HepG2 (cell line): ENCODE measurements at regions not wholly inside any gene's neighbourhood (a gene's known extent, or its start where the extent isn't known, plus 50 kb on each side); places are given as distances from the start of the nearest gene placed in this dataset.

Experiments
- ATAC-seq: fragments of 200-7000 bp; cut with Tn5 transposase; 3 replicates; pipeline ENCODE4 v1.9.1; 2020; ENCODE audit warnings: mild to moderate bottlenecking, moderate library complexity
- BruUV-seq: library from RNA; stranded (reverse); fragments of 400-500 nt; replicated peaks from 2 replicates; lab custom pipeline; 2021; lab: Mats Ljungman, UMichigan
- CTCF ChIA-PET: fragments of 300-600 bp; formaldehyde crosslinking; extraction: SDS; loops from one replicate; lab custom pipeline; 2021; ENCODE audit warnings: low total read pairs, inconsistent platforms, low intra/inter-chr PET ratio; lab: Yijun Ruan, JAX
- POLR2A ChIA-PET: fragments of 350-600 bp; sonication (Branson Sonifier 250); formaldehyde crosslinking; loops from one replicate; lab custom pipeline; 2020; ENCODE audit warnings: antibody characterized with exemption, inconsistent platforms; lab: Yijun Ruan, JAX
- DNase-seq: peaks from one replicate; pipeline ENCODE4 v3.0.0-alpha.2; 2015; ENCODE audit warnings: low spot score
- FAIRE-seq: peaks from 3 replicates; lab custom pipeline; 2011; peaks lifted over from hg19 to GRCh38; lab: Jason Lieb, UNC
- H2AFZ ChIP-seq: one replicate; pipeline ENCODE4 v1.6.1; 2011; ENCODE audit warnings: low read length, inconsistent platforms
- H3K27ac ChIP-seq: fragments of 300-600 bp; 3 replicates; pipeline ENCODE4 v1.8.0; 2011; ENCODE audit warnings: mixed run types, mild to moderate bottlenecking, mixed read lengths, low read length, inconsistent platforms; ENCODE audit not compliant: insufficient read depth; ENCODE audit errors: extremely low read length
- H3K27me3 ChIP-seq, 2 experiments: fragments of 200-600 bp in 1 of 2; 2 replicates in 1 of 2; 3 replicates in 1 of 2; pipeline versions ENCODE4 v1.6.0 to v1.8.0; 2011; ENCODE audit warnings: low read length in 2 of 2, mild to moderate bottlenecking in 2 of 2, moderate library complexity in 2 of 2, inconsistent platforms in 1 of 2; ENCODE audit not compliant: insufficient read depth in 2 of 2, control insufficient read depth in 1 of 2
- H3K36me3 ChIP-seq, 2 experiments: fragments of 200-600 bp in 1 of 2; replicated peaks in 1 of 2; 2 replicates in 1 of 2; 3 replicates in 1 of 2; pipeline versions ENCODE4 v1.5.1 to v1.8.0; 2011; ENCODE audit warnings: low read length in 2 of 2, inconsistent platforms in 1 of 2; ENCODE audit not compliant: insufficient read depth in 2 of 2, control insufficient read depth in 1 of 2
- H3K4me1 ChIP-seq: 2 replicates; pipeline ENCODE4 v1.5.1; 2012; ENCODE audit warnings: low read length, inconsistent platforms; ENCODE audit not compliant: insufficient read depth
- H3K4me2 ChIP-seq: 2 replicates; pipeline ENCODE4 v1.6.0; 2011; ENCODE audit warnings: low read depth, low read length, inconsistent platforms
- H3K4me3 ChIP-seq, 3 experiments: fragments of 200-600 bp in 1 of 3; sonication (generic), shearing (Covaris generic) in 1 of 3; replicated peaks in 1 of 3; 2 replicates each; pipeline ENCODE4 v1.5.1; 2011 to 2016; ENCODE audit warnings: low read length in 3 of 3, inconsistent platforms in 2 of 3, low read depth in 2 of 3, mild to moderate bottlenecking in 2 of 3, control low read depth in 1 of 3, mixed read lengths in 1 of 3; ENCODE audit not compliant: insufficient read depth in 1 of 3
- H3K79me2 ChIP-seq: one replicate; pipeline ENCODE4 v1.6.1; 2011; ENCODE audit warnings: low read length, inconsistent platforms; ENCODE audit not compliant: insufficient read depth
- H3K9ac ChIP-seq: 2 replicates; pipeline ENCODE4 v1.6.0; 2011; ENCODE audit warnings: mild to moderate bottlenecking, low read depth, low read length, inconsistent platforms; ENCODE audit not compliant: insufficient read depth
- H3K9me3 ChIP-seq: 2 replicates; pipeline ENCODE4 v1.5.1; 2012; ENCODE audit warnings: mild to moderate bottlenecking, low read length
- H4K20me1 ChIP-seq: 2 replicates; pipeline ENCODE4 v1.6.0; 2011; ENCODE audit warnings: inconsistent platforms, mild to moderate bottlenecking, low read length, moderate library complexity; ENCODE audit not compliant: insufficient read depth
- ASH2L ChIP-seq: fragments of 300-600, 200-600 bp; sonication (generic); IDR thresholded peaks from 2 replicates; pipeline ENCODE4 v1.7.0; 2017; ENCODE audit warnings: low read depth, mild to moderate bottlenecking, moderate library complexity, mixed read lengths, low read length; ENCODE audit not compliant: insufficient read length
- DBP ChIP-seq: sonication (generic); formaldehyde crosslinking; IDR thresholded peaks from 2 replicates; pipeline ENCODE4 v1.4.0; 2020; ENCODE audit warnings: missing genetic modification reagents; ENCODE audit errors: not compliant biosample characterization
- GATA4 ChIP-seq: sonication (generic); IDR thresholded peaks from 2 replicates; pipeline ENCODE4 v1.6.1; 2016; ENCODE audit warnings: antibody characterized with exemption, low read depth, borderline replicate concordance
- GFI1 ChIP-seq: sonication (generic); formaldehyde crosslinking; IDR thresholded peaks from 2 replicates; pipeline ENCODE4 v1.5.0; 2020; ENCODE audit warnings: missing genetic modification reagents, mild to moderate bottlenecking, borderline replicate concordance
- JUNB ChIP-seq: sonication (generic); formaldehyde crosslinking; IDR thresholded peaks from 2 replicates; pipeline ENCODE4 v1.8.0; 2022; ENCODE audit warnings: missing genetic modification reagents, mild to moderate bottlenecking, borderline replicate concordance
- KLF13 ChIP-seq: sonication (generic); formaldehyde crosslinking; IDR thresholded peaks from 2 replicates; pipeline ENCODE4 v1.4.0; 2020; ENCODE audit warnings: mild to moderate bottlenecking, missing genetic modification reagents
- MTA1 ChIP-seq: sonication (generic); formaldehyde crosslinking; IDR thresholded peaks from 2 replicates; pipeline ENCODE4 v1.4.0; 2020; ENCODE audit warnings: missing genetic modification reagents, mild to moderate bottlenecking, borderline replicate concordance
- MTERF4 ChIP-seq: sonication (generic); formaldehyde crosslinking; IDR thresholded peaks from 2 replicates; pipeline ENCODE4 v1.8.0; 2023; ENCODE audit warnings: mild to moderate bottlenecking, missing genetic modification reagents
- ZNF530 ChIP-seq: sonication (generic); formaldehyde crosslinking; IDR thresholded peaks from 2 replicates; pipeline ENCODE4 v1.5.0; 2020; ENCODE audit warnings: low read depth, mild to moderate bottlenecking, missing genetic modification reagents
- ZNF746 ChIP-seq: sonication (generic); formaldehyde crosslinking; IDR thresholded peaks from 2 replicates; pipeline ENCODE4 v1.8.0; 2022; ENCODE audit warnings: mild to moderate bottlenecking, missing genetic modification reagents
- WGBS: methylation state at CpG from one replicate; pipeline ENCODE4 v1.1.6; 2017; ENCODE audit warnings: low lambda C conversion rate; 5-methylcytosine and 5-hydroxymethylcytosine counted together
- in situ Hi-C: cut with HindIII; loops from 2 replicates; pipeline ENCODE4 v1.10.0; 2017; ENCODE audit warnings: low pct_unique_long_range_greater_than_20kb; ENCODE audit not compliant: extremely low pct_ligation_motif_present
- intact Hi-C: fragments of 100-400 bp; cut with micrococcal nuclease; formaldehyde crosslinking; loops from one replicate; pipeline ENCODE4 v1.10.0; 2022; ENCODE audit not compliant: unreplicated experiment
- TF ChIP-seq, protein P1 (sequence below): sonication (generic); formaldehyde crosslinking; IDR thresholded peaks from 2 replicates; pipeline ENCODE4 v1.5.0; 2020; ENCODE audit warnings: mild to moderate bottlenecking, missing genetic modification reagents, borderline replicate concordance
- TF ChIP-seq, protein P2 (sequence below): sonication (generic); formaldehyde crosslinking; IDR thresholded peaks from 2 replicates; pipeline ENCODE4 v1.8.1; 2023; ENCODE audit warnings: mild to moderate bottlenecking, moderate library complexity, missing genetic modification reagents

DNA sequence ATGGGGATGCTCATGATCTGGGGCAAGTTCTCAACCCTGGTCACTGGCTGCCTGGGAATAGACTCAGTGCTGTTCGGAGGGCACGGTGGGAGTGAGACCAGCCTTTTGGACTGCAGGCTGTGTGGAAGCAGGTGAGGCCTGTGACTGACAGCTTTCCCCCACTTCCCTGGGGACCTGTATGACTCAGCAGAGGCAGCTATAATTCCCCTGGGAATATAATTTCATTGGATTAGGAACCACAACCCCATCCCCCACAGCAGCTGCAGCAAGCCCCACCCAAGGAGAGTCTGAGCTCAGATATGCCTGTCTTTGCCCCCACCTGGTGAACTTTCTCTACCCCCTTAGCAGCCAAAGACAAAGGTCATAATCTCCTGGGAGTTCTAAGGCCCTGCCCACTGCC lies 408.6 kb downstream of the PPP3CA start:
- in situ Hi-C loops: no loop called here
- Histone ChIP-seq H2AFZ (no peak overlapping the region), H3K9ac (no peak overlapping the region), H3K4me1 (no peaks in the 10 kb centered on the region), H3K79me2 (no peaks in the 10 kb centered on the region), H3K36me3 (no peaks in the 10 kb centered on the region), H3K9me3 (0 out of 2 replicates have a peak, but pooled peaks cover 5% of the 10 kb centered on the region), H3K4me3 (no peak overlapping the region), H4K20me1 (no peaks in the 10 kb centered on the region), H3K4me2 (no peak overlapping the region), H3K27me3 (no peaks in the 10 kb centered on the region), H3K27ac (no peak overlapping the region)
- ATAC-seq (no peak), FAIRE-seq (no peak), DNase-seq (no peak)
- no peak for TF ChIP-seq GFI1
- TF ChIP-seq ASH2L: no peak
- TF ChIP-seq, protein P1, sequence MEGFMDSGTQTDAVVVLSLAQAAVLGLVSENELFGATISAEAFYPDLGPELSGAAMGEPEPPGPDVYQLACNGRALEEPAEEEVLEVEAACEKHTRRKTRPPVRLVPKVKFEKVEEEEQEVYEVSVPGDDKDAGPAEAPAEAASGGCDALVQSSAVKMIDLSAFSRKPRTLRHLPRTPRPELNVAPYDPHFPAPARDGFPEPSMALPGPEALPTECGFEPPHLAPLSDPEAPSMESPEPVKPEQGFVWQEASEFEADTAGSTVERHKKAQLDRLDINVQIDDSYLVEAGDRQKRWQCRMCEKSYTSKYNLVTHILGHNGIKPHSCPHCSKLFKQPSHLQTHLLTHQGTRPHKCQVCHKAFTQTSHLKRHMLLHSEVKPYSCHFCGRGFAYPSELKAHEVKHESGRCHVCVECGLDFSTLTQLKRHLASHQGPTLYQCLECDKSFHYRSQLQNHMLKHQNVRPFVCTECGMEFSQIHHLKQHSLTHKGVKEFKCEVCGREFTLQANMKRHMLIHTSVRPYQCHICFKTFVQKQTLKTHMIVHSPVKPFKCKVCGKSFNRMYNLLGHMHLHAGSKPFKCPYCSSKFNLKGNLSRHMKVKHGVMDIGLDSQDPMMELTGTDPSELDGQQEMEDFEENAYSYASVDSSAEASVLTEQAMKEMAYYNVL (CRISPR knock-in tag): no peak
- no peak for TF ChIP-seq MTA1 (CRISPR knock-in tag)
- no peak for TF ChIP-seq KLF13 (CRISPR knock-in tag)
- no TSS peak for BruUV-seq
- CTCF ChIA-PET: no interaction called here
- POLR2A ChIA-PET: no interaction called here
- no CpG with 5 or more reads among the region's 2 CpGs for WGBS
- intact Hi-C loops: no loop called here

DNA sequence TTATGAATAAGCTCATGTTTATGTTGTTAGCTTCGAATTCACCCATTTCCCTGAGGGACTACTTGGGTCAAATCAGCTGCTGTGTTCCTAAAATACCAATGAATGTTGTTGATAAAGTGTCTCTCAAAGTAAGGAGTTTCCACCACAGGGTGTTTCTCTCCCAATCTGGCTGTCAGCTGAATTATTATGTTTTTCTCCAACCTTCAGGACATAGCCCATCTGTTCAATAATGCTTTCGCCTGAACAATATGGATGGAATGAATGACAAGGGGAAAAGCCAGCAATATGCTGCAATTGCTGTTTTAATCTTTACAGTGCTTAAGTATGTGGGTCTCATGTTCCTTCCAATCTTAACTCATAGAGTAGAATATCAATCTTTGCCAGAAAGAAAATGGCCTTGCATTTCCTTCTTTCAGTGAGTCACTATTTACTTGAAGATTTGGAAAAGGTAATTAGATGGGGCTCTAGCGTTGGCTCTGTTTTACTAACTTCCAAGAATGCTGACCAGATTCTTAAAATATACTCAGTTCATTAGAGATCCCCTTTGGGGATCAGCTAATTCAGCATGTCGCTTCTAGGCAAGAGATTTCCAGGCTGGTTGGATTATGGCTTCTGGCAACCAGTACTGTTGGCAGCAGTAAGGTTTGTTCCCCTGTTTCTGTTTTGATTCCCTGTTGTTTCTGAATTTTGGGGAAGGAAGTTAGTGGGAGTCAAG lies 410.5 kb downstream of the PPP3CA start:
- Histone ChIP-seq H3K4me3 (no peak overlapping the region), H3K27ac (no peak overlapping the region), H3K9ac (no peak overlapping the region), H3K4me1 (no peaks in the 10 kb centered on the region), H3K79me2 (no peaks in the 10 kb centered on the region), H3K27me3 (no peaks in the 10 kb centered on the region), H3K9me3 (no peaks in the 10 kb centered on the region), H3K4me2 (no peak overlapping the region), H2AFZ (no peak overlapping the region), H4K20me1 (no peaks in the 10 kb centered on the region), H3K36me3 (no peaks in the 10 kb centered on the region)
- POLR2A ChIA-PET: no interaction called here
- no peak for FAIRE-seq
- DNase-seq: no peak
- intact Hi-C loops: no loop called here
- WGBS: 6% methylated on average over 4 of the region's 4 CpGs
- BruUV-seq: no TSS peak
- in situ Hi-C loops: no loop called here
- CTCF ChIA-PET: no interaction called here
- no peak for ATAC-seq
- TF ChIP-seq GATA4 (no peak), ZNF746 (CRISPR knock-in tag) (no peak), DBP (CRISPR knock-in tag) (no peak), JUNB (CRISPR knock-in tag) (no peak), MTERF4 (CRISPR knock-in tag) (no peak), ZNF530 (CRISPR knock-in tag) (no peak)
- TF ChIP-seq, protein P2, sequence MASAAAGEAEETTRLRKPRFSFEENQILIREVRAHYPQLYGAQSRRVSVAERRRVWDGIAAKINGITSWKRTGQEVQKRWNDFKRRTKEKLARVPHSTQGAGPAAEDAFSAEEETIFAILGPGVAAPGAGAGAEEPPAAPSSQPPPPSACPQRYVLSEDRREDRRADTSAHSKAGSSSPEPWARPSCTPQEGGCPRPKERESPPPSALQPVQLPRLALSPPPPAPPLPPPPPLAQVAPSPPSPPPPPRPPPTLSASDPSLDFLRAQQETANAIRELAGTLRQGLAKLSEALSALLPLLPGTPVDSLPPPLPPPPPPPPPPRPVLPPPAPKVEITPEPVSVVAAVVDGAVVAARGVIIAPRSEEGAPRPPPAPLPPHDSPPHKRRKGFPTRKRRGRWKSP: no peak
